H1 (cell line): ENCODE measurements at regions not wholly inside any gene's neighbourhood (a gene's known extent, or its start where the extent isn't known, plus 50 kb on each side); places are given as distances from the start of the nearest gene placed in this dataset.

Experiments
- CTCF ChIA-PET: fragments of 300-600 bp; sonication (Branson Sonifier 250); formaldehyde crosslinking; loops from one replicate; lab custom pipeline; 2021; ENCODE audit not compliant: partially characterized antibody; lab: Charles Lee
- POLR2A ChIA-PET: fragments of 300-600 bp; sonication (Branson Sonifier 250); formaldehyde crosslinking; loops from one replicate; lab custom pipeline; 2021; ENCODE audit warnings: inconsistent platforms; ENCODE audit not compliant: partially characterized antibody; lab: Charles Lee
- DNase-seq, 2 experiments: peaks; one replicate each; pipeline versions ENCODE4 v3.0.0 to v3.0.0-alpha.2; 2010 to 2022; ENCODE audit warnings: low spot score in 2 of 2, low read depth in 1 of 2, mixed read lengths in 1 of 2
- FAIRE-seq: peaks from 2 replicates; lab custom pipeline; 2011; peaks lifted over from hg19 to GRCh38; lab: Jason Lieb, UNC
- H2AFZ ChIP-seq: 2 replicates; pipeline ENCODE4 v1.8.1; 2012; ENCODE audit warnings: low read length, inconsistent platforms
- H2AK5ac ChIP-seq: 2 replicates; pipeline ENCODE4 v1.6.1; 2013; ENCODE audit warnings: low read depth, low read length
- H2BK120ac ChIP-seq: replicated peaks from 2 replicates; pipeline ENCODE3; 2013; ENCODE audit warnings: low read depth, low read length, inconsistent platforms
- H2BK12ac ChIP-seq: 2 replicates; pipeline ENCODE4 v1.6.1; 2013; ENCODE audit warnings: low read depth, low read length
- H2BK15ac ChIP-seq: 2 replicates; pipeline ENCODE4 v1.6.1; 2013; ENCODE audit warnings: low read length
- H2BK20ac ChIP-seq: 2 replicates; pipeline ENCODE4 v1.6.1; 2013; ENCODE audit warnings: low read length
- H2BK5ac ChIP-seq: 2 replicates; pipeline ENCODE4 v1.6.1; 2013; ENCODE audit warnings: low read depth, low read length
- H3K14ac ChIP-seq: 2 replicates; pipeline ENCODE4 v1.6.1; 2013; ENCODE audit warnings: inconsistent platforms; ENCODE audit not compliant: insufficient read length
- H3K18ac ChIP-seq: 2 replicates; pipeline ENCODE4 v1.6.1; 2013; ENCODE audit warnings: low read length; ENCODE audit errors: extremely low read depth
- H3K23ac ChIP-seq: 2 replicates; pipeline ENCODE4 v1.6.1; 2013; ENCODE audit warnings: inconsistent platforms; ENCODE audit not compliant: insufficient read length
- H3K23me2 ChIP-seq: 2 replicates; pipeline ENCODE4 v1.6.1; 2013; ENCODE audit warnings: low read depth, low read length
- H3K27ac ChIP-seq: 2 replicates; pipeline ENCODE4 v1.6.1; 2011; ENCODE audit warnings: low read depth, low read length, inconsistent platforms
- H3K27me3 ChIP-seq, 4 experiments: replicated peaks in 1 of 4; 1 replicate in 1 of 4; 2 replicates in 3 of 4; pipeline versions ENCODE4 v1.6.1 to v1.8.1; 2011 to 2013; ENCODE audit warnings: low read length in 3 of 4, mild to moderate bottlenecking in 3 of 4, inconsistent platforms in 2 of 4, mixed read lengths in 2 of 4, moderate library complexity in 1 of 4; ENCODE audit not compliant: control insufficient read depth in 3 of 4, insufficient read depth in 3 of 4; ENCODE audit errors: extremely low read depth in 1 of 4
- H3K36me3 ChIP-seq, 4 experiments: 2 replicates each; pipeline versions ENCODE4 v1.6.1 to v1.8.1; 2011 to 2013; ENCODE audit warnings: mild to moderate bottlenecking in 4 of 4, low read length in 3 of 4, moderate library complexity in 2 of 4, control low read depth in 1 of 4, inconsistent platforms in 1 of 4; ENCODE audit not compliant: insufficient read depth in 4 of 4, control insufficient read depth in 2 of 4
- H3K4ac ChIP-seq: replicated peaks from 2 replicates; pipeline ENCODE3; 2013; ENCODE audit warnings: low read length, low read depth, mixed read lengths, inconsistent platforms; ENCODE audit not compliant: insufficient read length
- H3K4me1 ChIP-seq, 4 experiments: replicated peaks in 1 of 4; 1 replicate in 1 of 4; 2 replicates in 3 of 4; pipeline versions ENCODE4 v1.6.1 to v1.8.1; 2011 to 2013; ENCODE audit warnings: low read length in 3 of 4, inconsistent platforms in 2 of 4, mixed read lengths in 1 of 4; ENCODE audit not compliant: insufficient read depth in 4 of 4, control insufficient read depth in 3 of 4
- H3K4me2 ChIP-seq, 2 experiments: 2 replicates each; pipeline versions ENCODE4 v1.6.1 to v1.8.1; 2011 to 2013; ENCODE audit warnings: low read depth in 2 of 2, low read length in 2 of 2, control low read depth in 1 of 2, inconsistent platforms in 1 of 2, mild to moderate bottlenecking in 1 of 2; ENCODE audit not compliant: insufficient read depth in 1 of 2
- H3K4me3 ChIP-seq, 4 experiments: fragments of 200-600, 300-600 bp in 1 of 4; sonication (generic), shearing (Covaris generic), sonication (Bioruptor Twin) in 1 of 4; 2 replicates each; pipeline versions ENCODE4 v1.5.1 to v1.8.1; 2011 to 2016; ENCODE audit warnings: low read length in 4 of 4, low read depth in 3 of 4, control low read depth in 2 of 4, inconsistent platforms in 2 of 4, mild to moderate bottlenecking in 2 of 4, mixed read lengths in 1 of 4, moderate library complexity in 1 of 4; ENCODE audit not compliant: insufficient read depth in 2 of 4; ENCODE audit errors: extremely low read depth in 1 of 4
- H3K56ac ChIP-seq: replicated peaks from 2 replicates; pipeline ENCODE3; 2013; ENCODE audit warnings: low read depth, mild to moderate bottlenecking, mixed read lengths, low read length, inconsistent platforms; ENCODE audit not compliant: insufficient read length
- H3K79me1 ChIP-seq: 2 replicates; pipeline ENCODE4 v1.6.1; 2013; ENCODE audit warnings: low read depth, low read length, control low read depth
- H3K79me2 ChIP-seq, 2 experiments: 2 replicates each; pipeline versions ENCODE4 v1.6.1 to v1.8.1; 2012 to 2013; ENCODE audit warnings: low read length in 2 of 2, mild to moderate bottlenecking in 2 of 2, inconsistent platforms in 1 of 2; ENCODE audit not compliant: insufficient read depth in 2 of 2, control insufficient read depth in 1 of 2
- H3K9ac ChIP-seq, 4 experiments: replicated peaks in 1 of 4; 1 replicate in 1 of 4; 2 replicates in 3 of 4; pipeline versions ENCODE4 v1.6.1 to v1.8.1; 2011 to 2013; ENCODE audit warnings: low read depth in 3 of 4, low read length in 3 of 4, control low read depth in 2 of 4, mild to moderate bottlenecking in 2 of 4, moderate library complexity in 2 of 4, inconsistent platforms in 1 of 4; ENCODE audit errors: extremely low read depth in 1 of 4
- H3K9me3 ChIP-seq, 2 experiments: 2 replicates each; pipeline versions ENCODE4 v1.6.1 to v1.8.1; 2012 to 2013; ENCODE audit warnings: mild to moderate bottlenecking in 2 of 2, moderate library complexity in 2 of 2, control low read depth in 1 of 2, inconsistent platforms in 1 of 2, low read depth in 1 of 2, low read length in 1 of 2, mixed read lengths in 1 of 2; ENCODE audit not compliant: insufficient read depth in 2 of 2
- H4K20me1 ChIP-seq, 2 experiments: replicated peaks in 1 of 2; 2 replicates each; pipeline versions ENCODE3 to v1.8.1; 2011 to 2013; ENCODE audit warnings: inconsistent platforms in 2 of 2, low read length in 2 of 2, mild to moderate bottlenecking in 1 of 2; ENCODE audit not compliant: insufficient read depth in 2 of 2, control insufficient read depth in 1 of 2
- H4K5ac ChIP-seq: 2 replicates; pipeline ENCODE4 v1.6.1; 2013; ENCODE audit warnings: low read length, low read depth, mixed read lengths, inconsistent platforms; ENCODE audit not compliant: insufficient read length
- H4K8ac ChIP-seq: 2 replicates; pipeline ENCODE4 v1.8.0; 2013; ENCODE audit warnings: mild to moderate bottlenecking, moderate library complexity, low read length, inconsistent platforms; ENCODE audit not compliant: insufficient read depth; ENCODE audit errors: extremely low read depth
- H4K91ac ChIP-seq: replicated peaks from 2 replicates; pipeline ENCODE3; 2013; ENCODE audit warnings: low read length, mixed read lengths, inconsistent platforms; ENCODE audit not compliant: insufficient read length
- CBX5 ChIP-seq: fragments of 300-800, 300-1000 bp; sonication (generic); IDR thresholded peaks from 2 replicates; pipeline ENCODE4 v1.7.1; 2016; ENCODE audit warnings: antibody characterized with exemption, low read length, low read depth
- CHD2 ChIP-seq: IDR thresholded peaks from 2 replicates; pipeline ENCODE4 v1.6.1; 2012; ENCODE audit warnings: low read length, improper control_type of control experiment
- CTCF ChIP-seq, 3 experiments: IDR thresholded peaks; 1 replicate in 2 of 3; 2 replicates in 1 of 3; pipeline versions ENCODE4 v1.5.1 to v1.6.1; 2011; ENCODE audit warnings: low read length in 3 of 3, mild to moderate bottlenecking in 3 of 3, inconsistent platforms in 2 of 3, low read depth in 1 of 3, moderate library complexity in 1 of 3; ENCODE audit not compliant: insufficient read depth in 1 of 3; ENCODE audit errors: control extremely low read depth in 1 of 3
- RAD21 ChIP-seq, 2 experiments: IDR thresholded peaks in 1 of 2; conservative IDR thresholded peaks in 1 of 2; 2 replicates each; pipeline ENCODE4 v1.6.1; 2011; ENCODE audit warnings: low read depth in 2 of 2, low read length in 2 of 2, improper control_type of control experiment in 1 of 2, inconsistent platforms in 1 of 2, mild to moderate bottlenecking in 1 of 2, moderate library complexity in 1 of 2
- WGBS, 2 experiments: shearing (Covaris generic) in 1 of 2; methylation state at CpG; one replicate each; pipeline versions ENCODE4 v1.1.6 to v1.1.7; 2013 to 2015; ENCODE audit warnings: low lambda C conversion rate in 2 of 2, mixed read lengths in 2 of 2, inconsistent platforms in 1 of 2, low coverage in 1 of 2, missing lambda C conversion rate in 1 of 2; ENCODE audit not compliant: insufficient replicate concordance in 2 of 2, insufficient coverage in 1 of 2, insufficient read length in 1 of 2; ENCODE audit errors: extremely low coverage in 1 of 2, missing lambda C conversion rate in 1 of 2; 5-methylcytosine and 5-hydroxymethylcytosine counted together

GRCh38 chr13:61954092-61954491 is 538.4 kb upstream of the PCDH20 start:
- Histone ChIP-seq H3K27ac (no peak overlapping the region), H3K79me2 (no peaks in the 10 kb centered on the region), H3K36me3 (no peaks in the 10 kb centered on the region), H4K5ac (no peak overlapping the region), H4K91ac (no peak overlapping the region), H2BK20ac (no peak overlapping the region), H3K23me2 (no peaks in the 10 kb centered on the region), H4K8ac (no peak overlapping the region), H3K4me3 (no peak overlapping the region)
- TF ChIP-seq CHD2, result no peak
- TF ChIP-seq RAD21 (IDR thresholded peaks at IDR 0.05 in 1 of 2, conservative IDR thresholded peaks at IDR 0.05 in 1 of 2; ENCODE audit: low read depth in 2 of 2, low read length in 2 of 2), result peak; percentile 84 to 87
- TF ChIP-seq CBX5, result no peak
- peak in 2 of 3 experiments; percentile 38 to 51; a peak in 2 of 4 replicates for TF ChIP-seq CTCF (IDR thresholded peaks at IDR 0.05; ENCODE audit: control extremely low read depth in 1 of 3, insufficient read depth in 1 of 3, low read depth in 1 of 3, low read length in 3 of 3)
- TF ChIP-seq, all 59 proteins: peak for 2
- Histone ChIP-seq H3K18ac (no peak overlapping the region), H2BK120ac (no peak overlapping the region), H2BK5ac (no peak overlapping the region), H3K79me1 (no peaks in the 10 kb centered on the region), H3K27me3 (no peaks in the 10 kb centered on the region), H2AFZ (no peak overlapping the region), H3K4ac (no peak overlapping the region), H3K4me2 (no peak overlapping the region), H4K20me1 (no peaks in the 10 kb centered on the region), H3K14ac (no peak overlapping the region), H3K9ac (no peak overlapping the region), H2BK15ac (no peak overlapping the region), H3K23ac (no peak overlapping the region), H2BK12ac (no peak overlapping the region), H3K56ac (no peak overlapping the region), H3K4me1 (no peaks in the 10 kb centered on the region), H3K9me3 (no peaks in the 10 kb centered on the region), H2AK5ac (no peak overlapping the region)
- ChIA-PET CTCF (interaction anchor here (0.6 to 2.1 kb wide), 13 partner anchors 15 to 1326 kb away, joined by 3 to 9 read pairs (median 3); no protein-coding TSS in a partner anchor), POLR2A (no interaction called here)
- WGBS, 2 experiments, result 34% methylated on average over 3 of the region's 3 CpGs; no CpG with 5 or more reads in 1 of the 2 experiments
- DNase-seq (no peak), FAIRE-seq (peak; percentile 42)
